SIG-M5 (cell line): ENCODE measurements at regions not wholly inside any gene's neighbourhood (a gene's known extent, or its start where the extent isn't known, plus 50 kb on each side); places are given as distances from the start of the nearest gene placed in this dataset.
"Not testable (repeated sequence)": the region's sequence is repeated elsewhere in the genome, so short reads cannot be mapped to it uniquely, and the experiment has no call there.

Experiments used
- DNase-seq: peaks from one replicate; lab custom pipeline; 2025; lab: John Stamatoyannopoulos, UW

GRCh38 chr4:114034189-114034588 is 54.7 kb upstream of the ARSJ start:
- DNase-seq = no peak

- DNase-seq = no peak
Observed at GRCh38 chr4:114036426-114036825, 57.0 kb upstream of the ARSJ start.

- DNase-seq = no peak
Observed at GRCh38 chr4:114036864-114037263, 57.4 kb upstream of the ARSJ start.

GRCh38 chr4:114037988-114038387 is 58.5 kb upstream of the ARSJ start:
- no peak for DNase-seq

GRCh38 chr4:114038762-114039387 is 59.4 kb upstream of the ARSJ start:
- no peak for DNase-seq

GRCh38 chr4:114040319-114041116 is 61.1 kb upstream of the ARSJ start:
- no peak for DNase-seq

- no peak for DNase-seq
Observed at GRCh38 chr4:114041117-114041475, 61.6 kb upstream of the ARSJ start.

GRCh38 chr4:114043116-114043515 is 63.7 kb upstream of the ARSJ start:
- DNase-seq = no peak

GRCh38 chr4:114044351-114044750 is 64.9 kb upstream of the ARSJ start:
- not testable (repeated sequence) for DNase-seq

- DNase-seq = no peak
Observed at GRCh38 chr4:114046331-114046730, 66.9 kb upstream of the ARSJ start.

- DNase-seq = not testable (repeated sequence)
Observed at GRCh38 chr4:114048154-114048553, 68.7 kb upstream of the ARSJ start.

GRCh38 chr4:114052227-114052626 is 72.8 kb upstream of the ARSJ start:
- DNase-seq = no peak

GRCh38 chr4:114056599-114056998 is 77.2 kb upstream of the ARSJ start:
- DNase-seq = no peak

GRCh38 chr4:114057746-114058145 is 78.3 kb upstream of the ARSJ start:
- no peak for DNase-seq

GRCh38 chr4:114062499-114062898 is 83.1 kb upstream of the ARSJ start:
- no peak for DNase-seq

- no peak for DNase-seq
Observed at GRCh38 chr4:114072781-114073180, 93.3 kb upstream of the ARSJ start.

GRCh38 chr4:114076899-114077570 is 97.6 kb upstream of the ARSJ start:
- no peak for DNase-seq

GRCh38 chr4:114077610-114078009 is 98.2 kb upstream of the ARSJ start:
- DNase-seq = no peak

- no peak for DNase-seq
Observed at GRCh38 chr4:114078636-114079035, 99.2 kb upstream of the ARSJ start.

- no peak for DNase-seq
Observed at GRCh38 chr4:114081783-114082182, 102.3 kb upstream of the ARSJ start.

- no peak for DNase-seq
Observed at GRCh38 chr4:114082348-114082747, 102.9 kb upstream of the ARSJ start.

- DNase-seq = no peak
Observed at GRCh38 chr4:114085611-114086345, 106.3 kb upstream of the ARSJ start.
